Upper lobe of left lung (tissue), 6 donors: ENCODE measurements at regions not wholly inside any gene's neighbourhood (a gene's known extent, or its start where the extent isn't known, plus 50 kb on each side); places are given as distances from the start of the nearest gene placed in this dataset.
A peak's percentile ranks its signal among the peaks of the same experiment; 100 is the strongest.

ENCODE experiments used
- ATAC-seq, 2 donors: fragments of 200-7000 bp; cut with Tn5 transposase; one replicate each; pipeline ENCODE4 v1.9.1; 2022; ENCODE audit warnings: mild to moderate bottlenecking in 2 of 2, moderate library complexity in 2 of 2; ENCODE audit not compliant: low FRiP score in 2 of 2
- DNase-seq, 2 donors: peaks; one replicate each; pipeline ENCODE4 v3.0.0-alpha.2; 2019 to 2020
- H3K27ac ChIP-seq, 4 donors: fragments of 200-600 bp; sonication (generic); one replicate each; pipeline ENCODE4 v1.5.1; 2016 to 2019
- H3K27me3 ChIP-seq, 4 donors: fragments of 200-600 bp; sonication (generic); one replicate each; pipeline ENCODE4 v1.5.1; 2017 to 2019
- H3K36me3 ChIP-seq, 4 donors: fragments of 200-600 bp; sonication (generic); one replicate each; pipeline ENCODE4 v1.5.1; 2016 to 2019
- H3K4me1 ChIP-seq, 4 donors: fragments of 200-600 bp; sonication (generic); one replicate each; pipeline ENCODE4 v1.5.1; 2018 to 2019
- H3K4me3 ChIP-seq, 4 donors: fragments of 200-600 bp; sonication (generic); one replicate each; pipeline ENCODE4 v1.5.1; 2017 to 2019; ENCODE audit warnings: mild to moderate bottlenecking in 2 of 4, moderate library complexity in 1 of 4
- H3K9me3 ChIP-seq, 4 donors: fragments of 200-600 bp; sonication (generic); one replicate each; pipeline ENCODE4 v1.5.1; 2018 to 2019
- EP300 ChIP-seq, 4 donors: sonication (generic); formaldehyde crosslinking; IDR thresholded peaks; one replicate each; pipeline ENCODE4 v1.5.1; 2017; ENCODE audit warnings: antibody characterized with exemption in 4 of 4, control low read depth in 2 of 4
- POLR2A ChIP-seq, 4 donors: fragments of 450-650 bp; IDR thresholded peaks; one replicate each; pipeline ENCODE4 v1.5.1; 2016 to 2017; ENCODE audit warnings: antibody characterized with exemption in 4 of 4, mild to moderate bottlenecking in 2 of 4
- POLR2AphosphoS5 ChIP-seq, 2 donors: sonication (generic); formaldehyde crosslinking; IDR thresholded peaks; one replicate each; pipeline ENCODE4 v1.5.1; 2017; ENCODE audit warnings: antibody characterized with exemption in 2 of 2
- WGBS, 2 donors: methylation state at CpG; one replicate each; pipeline ENCODE4 v1.1.5; 2017 to 2018; 5-methylcytosine and 5-hydroxymethylcytosine counted together
- TF ChIP-seq, protein P1 (sequence below), 6 experiments: fragments of 450-650 bp in 4 of 6; fragments of 200-600 bp in 2 of 6; sonication (generic) in 2 of 6; IDR thresholded peaks; one replicate each; pipeline ENCODE4 v1.5.1; 2016 to 2019; ENCODE audit warnings: antibody characterized with exemption in 6 of 6
- donor health status: DM: no; HTN: no; CAD: no; lungs with moderate emphysema.
- donor health status: DM: no; HTN: yes; CAD: no; lungs with severe emphysema.

DNA sequence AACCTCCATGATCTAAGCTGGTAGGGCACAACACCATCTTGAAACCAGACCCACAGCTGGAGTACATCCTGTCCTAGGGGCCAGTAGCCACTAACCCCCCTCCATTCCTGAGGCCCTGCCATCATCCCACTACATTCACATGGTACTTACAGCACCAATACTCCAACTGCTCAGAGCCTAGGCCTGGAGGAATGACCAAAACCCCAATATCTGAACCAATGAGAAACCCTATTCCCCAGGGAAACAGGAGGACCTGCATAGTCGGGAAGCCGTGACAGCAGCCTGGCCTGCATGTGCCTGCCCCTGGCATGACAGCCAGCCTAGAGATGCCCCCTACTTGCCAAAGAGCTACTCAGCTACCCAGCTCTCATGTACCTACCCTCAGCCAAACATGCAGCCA is 65.4 kb upstream of the DMRT1 start:
- peak in 1 of 2 donors; percentile 33 for DNase-seq
- Histone ChIP-seq H3K36me3 (no peaks in the 10 kb centered on the region), H3K4me3 (no peak overlapping the region), H3K4me1 (no peaks in the 10 kb centered on the region), H3K27me3 (no peaks in the 10 kb centered on the region), H3K27ac (no peak overlapping the region), H3K9me3 (peaks cover 0 to 11% (median 0%) of the 10 kb centered on the region in 4 donors)
- no peak for TF ChIP-seq EP300 (IDR thresholded peaks at IDR 0.05)
- no peak for TF ChIP-seq POLR2AphosphoS5 (IDR thresholded peaks at IDR 0.05)
- TF ChIP-seq, protein P1, sequence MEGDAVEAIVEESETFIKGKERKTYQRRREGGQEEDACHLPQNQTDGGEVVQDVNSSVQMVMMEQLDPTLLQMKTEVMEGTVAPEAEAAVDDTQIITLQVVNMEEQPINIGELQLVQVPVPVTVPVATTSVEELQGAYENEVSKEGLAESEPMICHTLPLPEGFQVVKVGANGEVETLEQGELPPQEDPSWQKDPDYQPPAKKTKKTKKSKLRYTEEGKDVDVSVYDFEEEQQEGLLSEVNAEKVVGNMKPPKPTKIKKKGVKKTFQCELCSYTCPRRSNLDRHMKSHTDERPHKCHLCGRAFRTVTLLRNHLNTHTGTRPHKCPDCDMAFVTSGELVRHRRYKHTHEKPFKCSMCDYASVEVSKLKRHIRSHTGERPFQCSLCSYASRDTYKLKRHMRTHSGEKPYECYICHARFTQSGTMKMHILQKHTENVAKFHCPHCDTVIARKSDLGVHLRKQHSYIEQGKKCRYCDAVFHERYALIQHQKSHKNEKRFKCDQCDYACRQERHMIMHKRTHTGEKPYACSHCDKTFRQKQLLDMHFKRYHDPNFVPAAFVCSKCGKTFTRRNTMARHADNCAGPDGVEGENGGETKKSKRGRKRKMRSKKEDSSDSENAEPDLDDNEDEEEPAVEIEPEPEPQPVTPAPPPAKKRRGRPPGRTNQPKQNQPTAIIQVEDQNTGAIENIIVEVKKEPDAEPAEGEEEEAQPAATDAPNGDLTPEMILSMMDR (IDR thresholded peaks at IDR 0.05) = no peak
- no peak for TF ChIP-seq POLR2A (IDR thresholded peaks at IDR 0.05)
- ATAC-seq = no peak
- 72% methylated on average over 2 of the region's 2 CpGs; no CpG with 5 or more reads in 1 of the 2 donors for WGBS, 2 donors

DNA sequence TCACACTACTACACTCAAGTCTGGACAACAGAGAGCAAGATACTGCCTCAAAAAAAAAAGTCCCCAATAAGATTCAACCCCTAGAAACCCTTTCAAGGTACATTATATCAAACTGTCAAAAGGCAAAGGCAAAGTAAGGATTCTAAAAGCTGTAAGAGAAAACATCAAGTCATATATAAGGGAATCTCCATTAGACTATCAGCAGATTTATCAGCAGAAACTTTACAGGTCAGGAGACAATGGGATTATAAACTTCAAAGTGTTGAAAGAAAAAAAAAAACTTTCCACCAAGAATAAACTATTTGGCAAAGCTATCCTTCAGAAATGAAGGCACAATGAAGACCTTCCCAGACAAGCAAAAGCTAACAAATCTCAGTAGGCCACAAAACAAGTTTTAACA is 63.5 kb upstream of the DMRT1 start:
- DNase-seq (no peak), ATAC-seq (no peak)
- no peak for TF ChIP-seq POLR2A (IDR thresholded peaks at IDR 0.05)
- TF ChIP-seq, protein P1 (IDR thresholded peaks at IDR 0.05) = no peak
- no peak for TF ChIP-seq EP300 (IDR thresholded peaks at IDR 0.05)
- no peak for TF ChIP-seq POLR2AphosphoS5 (IDR thresholded peaks at IDR 0.05)
- Histone ChIP-seq H3K4me3 (no peak overlapping the region), H3K36me3 (no peaks in the 10 kb centered on the region), H3K9me3 (peaks cover 0 to 11% (median 0%) of the 10 kb centered on the region in 4 donors), H3K4me1 (no peaks in the 10 kb centered on the region), H3K27ac (no peak overlapping the region), H3K27me3 (no peaks in the 10 kb centered on the region)

DNA sequence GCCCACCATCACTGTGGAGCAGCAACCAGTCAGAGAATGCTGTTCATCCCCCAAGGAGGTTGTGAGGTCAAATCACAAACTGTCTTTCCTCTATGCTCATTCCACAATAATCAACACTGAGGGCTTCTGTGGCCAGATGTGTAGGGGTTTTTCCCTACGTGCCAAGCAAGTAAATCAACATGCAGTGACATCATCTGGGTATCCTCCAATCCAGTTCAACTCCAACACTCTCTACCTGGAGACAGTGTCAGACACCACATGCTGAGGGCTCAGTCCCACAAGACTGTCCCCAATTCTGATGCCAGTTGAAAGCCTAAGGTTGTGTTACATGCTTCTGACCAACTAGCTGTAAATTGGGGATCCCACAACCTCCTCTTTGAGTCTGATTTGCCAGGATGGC is 57.3 kb upstream of the DMRT1 start:
- ATAC-seq = no peak
- TF ChIP-seq EP300 (IDR thresholded peaks at IDR 0.05) = no peak
- no peak for TF ChIP-seq POLR2A (IDR thresholded peaks at IDR 0.05)
- TF ChIP-seq POLR2AphosphoS5 (IDR thresholded peaks at IDR 0.05) = no peak
- TF ChIP-seq, protein P1 (IDR thresholded peaks at IDR 0.05) = no peak

GRCh38 chr9:784916-785315 is 56.6 kb upstream of the DMRT1 start:
- Histone ChIP-seq H3K36me3 (no peaks in the 10 kb centered on the region), H3K27ac (no peak overlapping the region), H3K27me3 (no peaks in the 10 kb centered on the region), H3K4me1 (no peaks in the 10 kb centered on the region), H3K4me3 (no peak overlapping the region), H3K9me3 (no peaks in the 10 kb centered on the region)
- 83 to 88% methylated on average over 2 of the region's 2 CpGs for WGBS, 2 donors
- TF ChIP-seq, protein P1 (IDR thresholded peaks at IDR 0.05) = no peak
- TF ChIP-seq POLR2AphosphoS5 (IDR thresholded peaks at IDR 0.05) (no peak), EP300 (IDR thresholded peaks at IDR 0.05) (no peak), POLR2A (IDR thresholded peaks at IDR 0.05) (no peak)
- ATAC-seq (no peak), DNase-seq (no peak)

More for the DNA sequence above, 57.3 kb upstream of the DMRT1 start:
- no peaks in the 10 kb centered on the region for H3K36me3 ChIP-seq
- no peak overlapping the region for H3K4me3 ChIP-seq
- no peak overlapping the region for H3K27ac ChIP-seq
- no peaks in the 10 kb centered on the region for H3K4me1 ChIP-seq
- no peak for DNase-seq
- no peaks in the 10 kb centered on the region for H3K9me3 ChIP-seq
- no peaks in the 10 kb centered on the region for H3K27me3 ChIP-seq
- WGBS, 2 donors = 38 to 71% methylated on average over 1 of the region's 1 CpG

- H3K9me3 ChIP-seq = no peaks in the 10 kb centered on the region
- no peaks in the 10 kb centered on the region for H3K36me3 ChIP-seq
- no peak overlapping the region for H3K4me3 ChIP-seq
- TF ChIP-seq POLR2AphosphoS5 (IDR thresholded peaks at IDR 0.05) = no peak
- TF ChIP-seq POLR2A (IDR thresholded peaks at IDR 0.05) = no peak
- TF ChIP-seq EP300 (IDR thresholded peaks at IDR 0.05) = no peak
- TF ChIP-seq, protein P1 (IDR thresholded peaks at IDR 0.05) = no peak
- H3K27me3 ChIP-seq = no peaks in the 10 kb centered on the region
- no peaks in the 10 kb centered on the region for H3K4me1 ChIP-seq
- WGBS, 2 donors = 75 to 79% methylated on average over 5 of the region's 5 CpGs
- no peak for ATAC-seq
- H3K27ac ChIP-seq = no peak overlapping the region
- DNase-seq = no peak
These were observed 55.5 kb upstream of the DMRT1 start for GRCh38 chr9:785997-786396.
